SK-N-SH treated with all-trans-retinoic acid at 6 μM for 48 hours (cell line): ENCODE measurements at regions not wholly inside any gene's neighbourhood (a gene's known extent, or its start where the extent isn't known, plus 50 kb on each side); places are given as distances from the start of the nearest gene placed in this dataset.
"Not testable (repeated sequence)": the region's sequence is repeated elsewhere in the genome, so short reads cannot be mapped to it uniquely, and the experiment has no call there.

Experiments used
- CSDC2 ChIP-seq: fragments of 250-450 bp; sonication (Bioruptor Pico); IDR thresholded peaks from 2 replicates; pipeline ENCODE4 v1.5.0; 2020; ENCODE audit warnings: mild to moderate bottlenecking, moderate library complexity
- GLIS3 ChIP-seq: fragments of 250-450 bp; sonication (Bioruptor Pico); IDR thresholded peaks from 2 replicates; pipeline ENCODE4 v1.5.0; 2020; ENCODE audit warnings: mild to moderate bottlenecking, moderate library complexity
- RARB ChIP-seq: fragments of 250-450 bp; sonication (Bioruptor Pico); IDR thresholded peaks from 2 replicates; pipeline ENCODE4 v1.8.0; 2021; ENCODE audit warnings: mild to moderate bottlenecking, moderate library complexity
- TCF4 ChIP-seq: fragments of 250-450 bp; sonication (Bioruptor Pico); IDR thresholded peaks from 2 replicates; pipeline ENCODE4 v1.8.0; 2021; ENCODE audit warnings: mild to moderate bottlenecking, moderate library complexity, borderline replicate concordance
- ZNF565 ChIP-seq: fragments of 450-650 bp; formaldehyde crosslinking; conservative IDR thresholded peaks from 2 replicates; pipeline ENCODE4 v1.5.0; 2020; ENCODE audit warnings: low read depth, mild to moderate bottlenecking, moderate library complexity
- TF ChIP-seq, protein P1 (sequence below): fragments of 250-450 bp; sonication (Bioruptor Pico); IDR thresholded peaks from 2 replicates; pipeline ENCODE4 v1.5.0; 2020; ENCODE audit warnings: mild to moderate bottlenecking, moderate library complexity

DNA sequence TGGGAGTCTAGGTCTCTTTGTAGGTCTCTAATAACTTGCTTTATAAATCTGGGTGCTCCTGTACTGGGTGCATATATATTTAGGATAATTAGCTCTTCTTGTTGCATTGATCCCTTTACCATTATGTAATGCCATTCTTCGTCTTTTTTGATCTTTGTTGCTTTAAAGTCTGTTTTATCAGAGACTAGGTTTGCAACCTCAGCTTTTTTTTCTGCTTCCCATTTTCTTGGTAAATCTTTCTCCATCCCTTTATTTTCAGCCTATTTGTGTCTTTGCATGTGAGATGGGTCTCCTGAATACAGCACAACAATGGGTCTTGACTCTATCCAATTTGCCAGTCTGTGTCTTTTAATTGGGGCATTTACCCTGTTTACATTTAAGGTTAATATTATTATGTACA lies 116.2 kb downstream of the VGLL3 start:
- not testable (repeated sequence) for TF ChIP-seq ZNF565; GLIS3; TCF4 (CRISPR knock-in tag); CSDC2 (CRISPR knock-in tag); RARB (CRISPR knock-in tag)
- TF ChIP-seq, protein P1, sequence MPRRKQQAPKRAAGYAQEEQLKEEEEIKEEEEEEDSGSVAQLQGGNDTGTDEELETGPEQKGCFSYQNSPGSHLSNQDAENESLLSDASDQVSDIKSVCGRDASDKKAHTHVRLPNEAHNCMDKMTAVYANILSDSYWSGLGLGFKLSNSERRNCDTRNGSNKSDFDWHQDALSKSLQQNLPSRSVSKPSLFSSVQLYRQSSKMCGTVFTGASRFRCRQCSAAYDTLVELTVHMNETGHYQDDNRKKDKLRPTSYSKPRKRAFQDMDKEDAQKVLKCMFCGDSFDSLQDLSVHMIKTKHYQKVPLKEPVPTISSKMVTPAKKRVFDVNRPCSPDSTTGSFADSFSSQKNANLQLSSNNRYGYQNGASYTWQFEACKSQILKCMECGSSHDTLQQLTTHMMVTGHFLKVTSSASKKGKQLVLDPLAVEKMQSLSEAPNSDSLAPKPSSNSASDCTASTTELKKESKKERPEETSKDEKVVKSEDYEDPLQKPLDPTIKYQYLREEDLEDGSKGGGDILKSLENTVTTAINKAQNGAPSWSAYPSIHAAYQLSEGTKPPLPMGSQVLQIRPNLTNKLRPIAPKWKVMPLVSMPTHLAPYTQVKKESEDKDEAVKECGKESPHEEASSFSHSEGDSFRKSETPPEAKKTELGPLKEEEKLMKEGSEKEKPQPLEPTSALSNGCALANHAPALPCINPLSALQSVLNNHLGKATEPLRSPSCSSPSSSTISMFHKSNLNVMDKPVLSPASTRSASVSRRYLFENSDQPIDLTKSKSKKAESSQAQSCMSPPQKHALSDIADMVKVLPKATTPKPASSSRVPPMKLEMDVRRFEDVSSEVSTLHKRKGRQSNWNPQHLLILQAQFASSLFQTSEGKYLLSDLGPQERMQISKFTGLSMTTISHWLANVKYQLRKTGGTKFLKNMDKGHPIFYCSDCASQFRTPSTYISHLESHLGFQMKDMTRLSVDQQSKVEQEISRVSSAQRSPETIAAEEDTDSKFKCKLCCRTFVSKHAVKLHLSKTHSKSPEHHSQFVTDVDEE (CRISPR knock-in tag): not testable (repeated sequence)
